ENCODE measurements at regions not wholly inside any gene's neighbourhood (a gene's known extent, or its start where the extent isn't known, plus 50 kb on each side); places are given as distances from the start of the nearest gene placed in this dataset.

DNA sequence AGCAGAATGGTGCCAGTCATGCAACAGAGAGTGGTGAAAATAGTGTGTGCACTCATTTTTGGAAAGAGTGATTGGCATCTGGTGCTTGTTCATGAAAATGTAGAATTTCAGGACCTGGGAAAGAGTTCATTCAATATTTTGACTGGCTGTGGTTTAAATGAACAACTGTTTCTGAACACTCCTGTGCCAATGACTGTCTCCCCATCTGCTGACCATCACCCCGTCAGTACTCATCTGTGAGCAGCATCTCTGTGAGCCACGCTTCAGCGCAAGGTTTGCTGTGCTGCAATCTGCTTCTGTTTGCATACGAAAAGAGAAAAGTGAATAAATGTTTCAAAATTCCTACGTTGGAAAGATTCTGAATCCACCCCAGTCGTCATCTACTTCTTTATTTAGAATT, 77.9 kb upstream of the RUNX1 start:
- no peak for TF ChIP-seq EP300 (IDR thresholded peaks at IDR 0.05; ENCODE audit: borderline replicate concordance in 1 of 2, low read depth in 1 of 2, low read length in 1 of 2)
- TF ChIP-seq POLR2AphosphoS5 (IDR thresholded peaks at IDR 0.05; ENCODE audit: low read depth, low read length): no peak
- no peak for TF ChIP-seq CTCF (IDR thresholded peaks at IDR 0.05)
- no peak for TF ChIP-seq JUND (IDR thresholded peaks at IDR 0.05)
- TF ChIP-seq, protein P1, sequence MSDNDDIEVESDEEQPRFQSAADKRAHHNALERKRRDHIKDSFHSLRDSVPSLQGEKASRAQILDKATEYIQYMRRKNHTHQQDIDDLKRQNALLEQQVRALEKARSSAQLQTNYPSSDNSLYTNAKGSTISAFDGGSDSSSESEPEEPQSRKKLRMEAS (IDR thresholded peaks at IDR 0.05; ENCODE audit: low read depth): no peak
- no peak for TF ChIP-seq GABPA (IDR thresholded peaks at IDR 0.05; ENCODE audit: low read depth)
- no peak for TF ChIP-seq EZH2phosphoT487 (IDR thresholded peaks at IDR 0.05; ENCODE audit: borderline replicate concordance, low read depth)
- TF ChIP-seq, protein P2, sequence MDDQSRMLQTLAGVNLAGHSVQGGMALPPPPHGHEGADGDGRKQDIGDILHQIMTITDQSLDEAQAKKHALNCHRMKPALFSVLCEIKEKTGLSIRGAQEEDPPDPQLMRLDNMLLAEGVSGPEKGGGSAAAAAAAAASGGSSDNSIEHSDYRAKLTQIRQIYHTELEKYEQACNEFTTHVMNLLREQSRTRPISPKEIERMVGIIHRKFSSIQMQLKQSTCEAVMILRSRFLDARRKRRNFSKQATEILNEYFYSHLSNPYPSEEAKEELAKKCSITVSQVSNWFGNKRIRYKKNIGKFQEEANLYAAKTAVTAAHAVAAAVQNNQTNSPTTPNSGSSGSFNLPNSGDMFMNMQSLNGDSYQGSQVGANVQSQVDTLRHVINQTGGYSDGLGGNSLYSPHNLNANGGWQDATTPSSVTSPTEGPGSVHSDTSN (IDR thresholded peaks at IDR 0.05): no peak
- TF ChIP-seq REST (IDR thresholded peaks at IDR 0.05; ENCODE audit: low read depth, low read length): no peak
- TF ChIP-seq RXRA (IDR thresholded peaks at IDR 0.05; ENCODE audit: borderline replicate concordance, low read depth): no peak
- TF ChIP-seq RCOR1 (IDR thresholded peaks at IDR 0.05; ENCODE audit: low read length): no peak

All from SK-N-SH (cell line).